ENCODE measurements at regions not wholly inside any gene's neighbourhood (a gene's known extent, or its start where the extent isn't known, plus 50 kb on each side); places are given as distances from the start of the nearest gene placed in this dataset.

DNA sequence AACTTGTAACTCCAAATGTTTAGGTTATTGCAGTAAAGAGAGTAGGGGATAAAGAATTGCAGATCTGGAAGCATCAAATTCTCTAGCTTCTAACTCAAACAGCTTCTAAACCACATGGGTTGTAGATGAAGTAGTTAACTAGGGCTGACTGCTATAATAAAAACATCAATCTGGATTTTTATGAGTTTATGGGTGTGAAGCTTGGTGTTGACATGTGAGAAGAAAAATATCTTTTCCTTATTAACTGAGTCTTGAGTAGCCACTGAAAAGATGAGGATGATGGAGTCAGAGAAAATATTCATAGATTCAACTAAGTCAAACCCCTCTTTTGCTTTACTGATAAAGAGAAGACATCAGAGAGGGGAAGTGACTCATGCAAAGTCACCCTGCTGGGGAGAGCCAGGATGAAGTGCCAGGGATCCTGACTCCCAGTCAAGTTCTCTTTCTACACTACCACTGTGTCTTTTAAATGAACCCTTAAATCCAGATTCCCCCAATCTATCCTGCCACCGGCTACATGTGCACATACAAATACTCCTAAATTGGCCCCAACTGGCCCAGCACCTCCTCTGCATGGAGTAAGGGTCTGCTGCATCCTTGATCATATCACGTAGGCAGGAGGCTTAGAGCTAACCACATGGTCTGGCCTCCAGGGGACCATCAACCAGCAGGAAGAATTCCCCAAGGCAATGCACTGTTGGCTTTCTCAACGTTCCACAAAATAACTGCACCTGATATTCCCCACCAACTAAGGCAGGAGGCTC lies 264.0 kb upstream of the CCL2 start:
- TF ChIP-seq SUZ12 (IDR thresholded peaks at IDR 0.05; ENCODE audit: extremely low read depth, insufficient read depth, insufficient read length), result no peak
- no peak for TF ChIP-seq YY1 (IDR thresholded peaks at IDR 0.05; ENCODE audit: insufficient read depth, insufficient read length)
